T47D (cell line): ENCODE measurements at regions not wholly inside any gene's neighbourhood (a gene's known extent, or its start where the extent isn't known, plus 50 kb on each side); places are given as distances from the start of the nearest gene placed in this dataset.
A peak's percentile ranks its signal among the peaks of the same experiment; 100 is the strongest.

Source experiments
- DNase-seq, 2 experiments: peaks; one replicate each; pipeline versions ENCODE4 v3.0.0 to v3.0.0-alpha.2; 2011 to 2012; ENCODE audit warnings: low read depth in 1 of 2, low spot score in 1 of 2
- JUND ChIP-seq: IDR thresholded peaks from 2 replicates; pipeline ENCODE4 v1.6.1; 2012; ENCODE audit warnings: low read depth
- in situ Hi-C: cut with HindIII; loops from 2 replicates; pipeline ENCODE4 v1.10.0; 2016; ENCODE audit warnings: low sequenced_read_pairs, low pct_unique_long_range_greater_than_20kb

DNA sequence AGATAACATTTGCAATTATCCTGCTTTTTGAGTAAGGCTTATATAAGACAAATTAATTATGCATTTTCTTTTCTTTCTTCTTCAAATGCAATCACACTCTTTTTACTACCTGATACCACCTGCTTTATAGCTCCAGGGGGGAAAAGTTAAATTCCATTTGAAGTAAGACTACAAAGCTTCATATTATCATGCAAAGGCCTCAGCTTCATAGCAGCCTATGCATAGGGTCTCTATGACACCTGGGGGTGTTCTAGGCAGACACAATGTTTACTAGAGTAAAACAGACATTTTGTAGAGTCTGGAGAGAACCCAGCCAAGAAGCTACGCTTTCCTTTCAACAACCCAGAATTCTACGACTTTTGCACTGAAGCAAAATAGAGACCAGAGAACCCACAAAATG lies 148.0 kb downstream of the MCHR2 start:
- TF ChIP-seq JUND: no peak
- in situ Hi-C loops: no loop called here
- DNase-seq: no peak

GRCh38 chr6:99850841-99851240 lies 143.2 kb downstream of the MCHR2 start:
- DNase-seq: no peak
- no peak for TF ChIP-seq JUND
- in situ Hi-C loops: no loop called here

DNA sequence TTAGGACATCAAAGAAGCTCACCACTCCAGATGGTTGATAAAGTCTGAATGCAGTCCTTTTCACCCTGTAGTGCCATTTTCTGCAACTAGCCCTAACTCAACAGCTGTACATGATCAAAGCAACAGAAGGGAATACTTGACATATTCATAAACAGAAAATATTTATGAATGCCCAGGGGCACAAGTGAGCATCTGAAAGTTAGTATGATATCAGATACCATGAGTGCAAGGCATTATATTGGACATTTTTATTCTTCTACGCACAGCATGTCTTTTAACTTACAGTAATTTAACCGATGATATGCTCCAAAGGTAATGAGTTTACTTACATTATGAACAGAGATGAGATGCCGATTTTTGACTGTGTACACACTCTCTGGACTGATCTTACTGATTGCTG lies 142.0 kb downstream of the MCHR2 start:
- no peak for TF ChIP-seq JUND
- in situ Hi-C loops: no loop called here
- DNase-seq: no peak

DNA sequence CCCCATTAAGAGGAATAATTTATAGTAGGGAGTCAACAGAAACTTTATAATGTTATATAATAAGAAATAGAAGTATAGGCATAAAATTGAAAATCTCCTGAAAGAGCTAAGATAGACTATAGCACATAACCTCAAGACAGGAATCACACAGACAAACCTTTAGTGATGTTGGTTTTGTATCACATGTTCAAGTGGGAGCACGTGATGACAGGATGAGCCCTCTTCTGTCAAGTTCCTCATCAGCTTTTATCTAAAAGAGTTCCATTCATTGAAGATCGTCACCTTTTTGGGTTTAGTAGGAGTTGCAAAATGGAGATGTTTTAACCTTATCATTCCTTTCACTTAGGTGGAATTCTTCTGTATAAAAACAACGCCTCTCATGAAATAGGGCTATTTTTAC lies 127.0 kb downstream of the MCHR2 start:
- no peak for DNase-seq
- in situ Hi-C loops: no loop called here
- no peak for TF ChIP-seq JUND

GRCh38 chr6:99868074-99868702 lies 125.8 kb downstream of the MCHR2 start:
- TF ChIP-seq JUND: no peak
- in situ Hi-C loops: no loop called here
- peak; percentile 13 to 71 for DNase-seq
